ENCODE measurements at regions not wholly inside any gene's neighbourhood (a gene's known extent, or its start where the extent isn't known, plus 50 kb on each side); places are given as distances from the start of the nearest gene placed in this dataset.

DNA sequence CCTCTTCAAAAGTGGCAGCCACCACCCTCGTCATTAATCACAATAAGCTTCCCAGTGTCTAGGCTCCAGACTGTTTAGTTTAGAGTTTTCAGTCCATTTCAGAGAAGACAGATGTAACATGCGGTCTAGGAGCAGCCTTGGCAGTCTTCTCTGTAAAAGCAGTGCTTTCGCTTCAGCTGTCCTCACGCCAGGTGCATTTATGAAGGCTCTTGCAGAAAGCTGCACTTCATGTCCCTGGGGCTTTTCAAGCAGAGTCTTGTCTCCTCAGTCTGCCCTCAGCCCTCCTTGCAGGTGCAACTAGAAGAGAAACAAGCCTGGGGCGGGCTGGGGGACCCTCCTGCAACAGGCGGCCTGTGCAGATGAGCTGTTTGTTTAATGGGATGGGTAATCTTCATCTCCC is 281.9 kb downstream of the DRD1 start:
- Histone ChIP-seq H2AFZ (ENCODE audit: low read length) (no peak overlapping the region), H4K20me1 (ENCODE audit: insufficient read depth, low read length) (no peaks in the 10 kb centered on the region), H3K4me3 (ENCODE audit: low read depth, low read length, poor library complexity, severe bottlenecking) (no peak overlapping the region), H3K4me2 (ENCODE audit: low read length) (no peak overlapping the region), H3K9me2 (ENCODE audit: insufficient read depth, low read length) (no peaks in the 10 kb centered on the region), H3K79me2 (ENCODE audit: insufficient read depth, low read depth, low read length) (no peaks in the 10 kb centered on the region), H3K36me3 (ENCODE audit: insufficient read depth, low read length) (no peaks in the 10 kb centered on the region), H3K27ac (ENCODE audit: low read depth, low read length, poor library complexity, severe bottlenecking) (no peak overlapping the region), H3K4me1 (ENCODE audit: insufficient read depth, low read length, poor library complexity, severe bottlenecking) (no peaks in the 10 kb centered on the region), H3K9me3 (ENCODE audit: low read length) (no peaks in the 10 kb centered on the region)
- DNase-seq (ENCODE audit: low spot score): no peak
- BruUV-seq (replicated peaks): no TSS peak
- CTCF ChIA-PET (ENCODE audit: unreplicated experiment): no interaction called here
- POLR2A ChIA-PET: interaction anchor here (0.6 kb wide), 1 partner anchor 293 kb away, joined by 3 read pairs; no protein-coding TSS in a partner anchor
- TF ChIP-seq EZH2phosphoT487 (IDR thresholded peaks at IDR 0.05; ENCODE audit: borderline replicate concordance, low read depth, low read length): no peak
- TF ChIP-seq, protein P1, sequence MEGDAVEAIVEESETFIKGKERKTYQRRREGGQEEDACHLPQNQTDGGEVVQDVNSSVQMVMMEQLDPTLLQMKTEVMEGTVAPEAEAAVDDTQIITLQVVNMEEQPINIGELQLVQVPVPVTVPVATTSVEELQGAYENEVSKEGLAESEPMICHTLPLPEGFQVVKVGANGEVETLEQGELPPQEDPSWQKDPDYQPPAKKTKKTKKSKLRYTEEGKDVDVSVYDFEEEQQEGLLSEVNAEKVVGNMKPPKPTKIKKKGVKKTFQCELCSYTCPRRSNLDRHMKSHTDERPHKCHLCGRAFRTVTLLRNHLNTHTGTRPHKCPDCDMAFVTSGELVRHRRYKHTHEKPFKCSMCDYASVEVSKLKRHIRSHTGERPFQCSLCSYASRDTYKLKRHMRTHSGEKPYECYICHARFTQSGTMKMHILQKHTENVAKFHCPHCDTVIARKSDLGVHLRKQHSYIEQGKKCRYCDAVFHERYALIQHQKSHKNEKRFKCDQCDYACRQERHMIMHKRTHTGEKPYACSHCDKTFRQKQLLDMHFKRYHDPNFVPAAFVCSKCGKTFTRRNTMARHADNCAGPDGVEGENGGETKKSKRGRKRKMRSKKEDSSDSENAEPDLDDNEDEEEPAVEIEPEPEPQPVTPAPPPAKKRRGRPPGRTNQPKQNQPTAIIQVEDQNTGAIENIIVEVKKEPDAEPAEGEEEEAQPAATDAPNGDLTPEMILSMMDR (conservative IDR thresholded peaks at IDR 0.05; ENCODE audit: low read length): no peak
- intact Hi-C loops (cut with micrococcal nuclease; ENCODE audit: unreplicated experiment): no loop called here

DNA sequence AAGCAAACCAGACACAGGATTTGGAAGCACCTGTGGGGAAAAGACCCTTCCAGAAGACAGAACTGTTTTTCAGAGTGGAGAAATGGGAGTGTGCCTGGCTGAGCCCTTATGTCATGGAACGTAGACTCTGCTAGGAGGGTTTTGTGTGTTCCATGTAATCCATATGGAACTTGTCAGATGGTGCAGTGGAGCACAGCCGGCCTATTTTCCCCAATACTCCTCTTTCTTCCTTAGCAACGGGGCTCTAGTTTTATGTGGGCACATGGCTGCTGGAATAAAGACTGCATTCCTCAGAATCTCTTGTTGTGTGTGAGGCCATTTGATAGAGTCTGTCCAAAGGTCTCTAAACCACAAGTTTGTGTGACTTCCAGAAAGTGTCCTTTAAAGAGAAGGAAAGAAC is 284.0 kb downstream of the DRD1 start:
- POLR2A ChIA-PET: no interaction called here
- H3K4me1 ChIP-seq (ENCODE audit: insufficient read depth, low read length, poor library complexity, severe bottlenecking): no peaks in the 10 kb centered on the region
- intact Hi-C loops (cut with micrococcal nuclease; ENCODE audit: unreplicated experiment): no loop called here
- DNase-seq (ENCODE audit: low spot score): no peak
- H3K36me3 ChIP-seq (ENCODE audit: insufficient read depth, low read length): no peaks in the 10 kb centered on the region
- TF ChIP-seq, protein P1 (conservative IDR thresholded peaks at IDR 0.05; ENCODE audit: low read length): no peak
- TF ChIP-seq EZH2phosphoT487 (IDR thresholded peaks at IDR 0.05; ENCODE audit: borderline replicate concordance, low read depth, low read length): no peak
- H3K27ac ChIP-seq (ENCODE audit: low read depth, low read length, poor library complexity, severe bottlenecking): no peak overlapping the region
- H3K4me3 ChIP-seq (ENCODE audit: low read depth, low read length, poor library complexity, severe bottlenecking): no peak overlapping the region
- no peaks in the 10 kb centered on the region for H4K20me1 ChIP-seq (ENCODE audit: insufficient read depth, low read length)
- H3K79me2 ChIP-seq (ENCODE audit: insufficient read depth, low read depth, low read length): no peaks in the 10 kb centered on the region
- H3K4me2 ChIP-seq (ENCODE audit: low read length): no peak overlapping the region
- no TSS peak for BruUV-seq (replicated peaks)
- no peak overlapping the region for H2AFZ ChIP-seq (ENCODE audit: low read length)
- no peaks in the 10 kb centered on the region for H3K9me3 ChIP-seq (ENCODE audit: low read length)
- no peaks in the 10 kb centered on the region for H3K9me2 ChIP-seq (ENCODE audit: insufficient read depth, low read length)
- CTCF ChIA-PET (ENCODE audit: unreplicated experiment): no interaction called here

DNA sequence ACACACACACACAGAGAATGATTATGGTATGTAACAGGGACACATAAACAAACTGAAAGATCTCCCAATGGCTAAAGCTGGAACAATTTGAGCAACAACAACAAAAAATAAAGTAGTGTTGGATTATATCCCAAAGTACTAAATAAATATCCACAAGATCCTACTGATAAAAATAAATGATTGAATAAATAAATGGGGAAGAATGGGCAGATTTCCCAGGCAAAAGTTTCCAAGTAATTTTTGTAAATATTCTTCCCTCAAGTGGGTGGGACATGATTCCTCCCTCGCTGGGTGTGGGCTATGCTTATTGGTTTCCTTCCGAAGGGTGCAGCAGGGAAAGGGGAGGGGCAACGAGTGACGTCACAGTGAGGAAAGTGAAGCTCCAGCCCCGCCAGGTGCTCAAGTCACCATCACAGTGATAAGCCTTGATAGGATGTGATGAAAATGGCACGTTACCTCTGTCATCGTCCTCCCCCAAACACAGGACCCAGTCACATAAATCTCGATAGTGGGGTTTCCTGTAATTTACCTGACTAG is 295.3 kb downstream of the DRD1 start:
- no peak for DNase-seq (ENCODE audit: low spot score)
- no TSS peak for BruUV-seq (replicated peaks)
- H3K9me2 ChIP-seq (ENCODE audit: insufficient read depth, low read length): no peaks in the 10 kb centered on the region
- H3K9me3 ChIP-seq (ENCODE audit: low read length): no peaks in the 10 kb centered on the region
- CTCF ChIA-PET (ENCODE audit: unreplicated experiment): no interaction called here
- no peaks in the 10 kb centered on the region for H3K36me3 ChIP-seq (ENCODE audit: insufficient read depth, low read length)
- no peak overlapping the region for H3K4me2 ChIP-seq (ENCODE audit: low read length)
- no peaks in the 10 kb centered on the region for H3K4me1 ChIP-seq (ENCODE audit: insufficient read depth, low read length, poor library complexity, severe bottlenecking)
- H3K79me2 ChIP-seq (ENCODE audit: insufficient read depth, low read depth, low read length): no peaks in the 10 kb centered on the region
- H3K4me3 ChIP-seq (ENCODE audit: low read depth, low read length, poor library complexity, severe bottlenecking): no peak overlapping the region
- POLR2A ChIA-PET: interaction anchor here (0.7 to 0.9 kb wide), 3 partner anchors 11 to 467 kb away, joined by 3 to 5 read pairs (median 4); no protein-coding TSS in a partner anchor
- intact Hi-C loops (cut with micrococcal nuclease; ENCODE audit: unreplicated experiment): no loop called here
- H3K27ac ChIP-seq (ENCODE audit: low read depth, low read length, poor library complexity, severe bottlenecking): no peak overlapping the region
- no peaks in the 10 kb centered on the region for H4K20me1 ChIP-seq (ENCODE audit: insufficient read depth, low read length)
- no peak for TF ChIP-seq EZH2phosphoT487 (IDR thresholded peaks at IDR 0.05; ENCODE audit: borderline replicate concordance, low read depth, low read length)
- TF ChIP-seq, protein P1 (conservative IDR thresholded peaks at IDR 0.05; ENCODE audit: low read length): no peak
- H2AFZ ChIP-seq (ENCODE audit: low read length): no peak overlapping the region
